H1 (cell line): ENCODE measurements at regions not wholly inside any gene's neighbourhood (a gene's known extent, or its start where the extent isn't known, plus 50 kb on each side); places are given as distances from the start of the nearest gene placed in this dataset.

Experiments
- CTCF ChIA-PET: fragments of 300-600 bp; sonication (Branson Sonifier 250); formaldehyde crosslinking; loops from one replicate; lab custom pipeline; 2021; ENCODE audit not compliant: partially characterized antibody; lab: Charles Lee
- POLR2A ChIA-PET: fragments of 300-600 bp; sonication (Branson Sonifier 250); formaldehyde crosslinking; loops from one replicate; lab custom pipeline; 2021; ENCODE audit warnings: inconsistent platforms; ENCODE audit not compliant: partially characterized antibody; lab: Charles Lee
- DNase-seq, 2 experiments: peaks; one replicate each; pipeline versions ENCODE4 v3.0.0 to v3.0.0-alpha.2; 2010 to 2022; ENCODE audit warnings: low spot score in 2 of 2, low read depth in 1 of 2, mixed read lengths in 1 of 2
- FAIRE-seq: peaks from 2 replicates; lab custom pipeline; 2011; peaks lifted over from hg19 to GRCh38; lab: Jason Lieb, UNC
- H2AFZ ChIP-seq: 2 replicates; pipeline ENCODE4 v1.8.1; 2012; ENCODE audit warnings: low read length, inconsistent platforms
- H2AK5ac ChIP-seq: 2 replicates; pipeline ENCODE4 v1.6.1; 2013; ENCODE audit warnings: low read depth, low read length
- H2BK120ac ChIP-seq: replicated peaks from 2 replicates; pipeline ENCODE3; 2013; ENCODE audit warnings: low read depth, low read length, inconsistent platforms
- H2BK12ac ChIP-seq: 2 replicates; pipeline ENCODE4 v1.6.1; 2013; ENCODE audit warnings: low read depth, low read length
- H2BK15ac ChIP-seq: 2 replicates; pipeline ENCODE4 v1.6.1; 2013; ENCODE audit warnings: low read length
- H2BK20ac ChIP-seq: 2 replicates; pipeline ENCODE4 v1.6.1; 2013; ENCODE audit warnings: low read length
- H2BK5ac ChIP-seq: 2 replicates; pipeline ENCODE4 v1.6.1; 2013; ENCODE audit warnings: low read depth, low read length
- H3K14ac ChIP-seq: 2 replicates; pipeline ENCODE4 v1.6.1; 2013; ENCODE audit warnings: inconsistent platforms; ENCODE audit not compliant: insufficient read length
- H3K18ac ChIP-seq: 2 replicates; pipeline ENCODE4 v1.6.1; 2013; ENCODE audit warnings: low read length; ENCODE audit errors: extremely low read depth
- H3K23ac ChIP-seq: 2 replicates; pipeline ENCODE4 v1.6.1; 2013; ENCODE audit warnings: inconsistent platforms; ENCODE audit not compliant: insufficient read length
- H3K23me2 ChIP-seq: 2 replicates; pipeline ENCODE4 v1.6.1; 2013; ENCODE audit warnings: low read depth, low read length
- H3K27ac ChIP-seq: 2 replicates; pipeline ENCODE4 v1.6.1; 2011; ENCODE audit warnings: low read depth, low read length, inconsistent platforms
- H3K27me3 ChIP-seq, 4 experiments: replicated peaks in 1 of 4; 1 replicate in 1 of 4; 2 replicates in 3 of 4; pipeline versions ENCODE4 v1.6.1 to v1.8.1; 2011 to 2013; ENCODE audit warnings: low read length in 3 of 4, mild to moderate bottlenecking in 3 of 4, inconsistent platforms in 2 of 4, mixed read lengths in 2 of 4, moderate library complexity in 1 of 4; ENCODE audit not compliant: control insufficient read depth in 3 of 4, insufficient read depth in 3 of 4; ENCODE audit errors: extremely low read depth in 1 of 4
- H3K36me3 ChIP-seq, 4 experiments: 2 replicates each; pipeline versions ENCODE4 v1.6.1 to v1.8.1; 2011 to 2013; ENCODE audit warnings: mild to moderate bottlenecking in 4 of 4, low read length in 3 of 4, moderate library complexity in 2 of 4, control low read depth in 1 of 4, inconsistent platforms in 1 of 4; ENCODE audit not compliant: insufficient read depth in 4 of 4, control insufficient read depth in 2 of 4
- H3K4ac ChIP-seq: replicated peaks from 2 replicates; pipeline ENCODE3; 2013; ENCODE audit warnings: low read length, low read depth, mixed read lengths, inconsistent platforms; ENCODE audit not compliant: insufficient read length
- H3K4me1 ChIP-seq, 4 experiments: replicated peaks in 1 of 4; 1 replicate in 1 of 4; 2 replicates in 3 of 4; pipeline versions ENCODE4 v1.6.1 to v1.8.1; 2011 to 2013; ENCODE audit warnings: low read length in 3 of 4, inconsistent platforms in 2 of 4, mixed read lengths in 1 of 4; ENCODE audit not compliant: insufficient read depth in 4 of 4, control insufficient read depth in 3 of 4
- H3K4me2 ChIP-seq, 2 experiments: 2 replicates each; pipeline versions ENCODE4 v1.6.1 to v1.8.1; 2011 to 2013; ENCODE audit warnings: low read depth in 2 of 2, low read length in 2 of 2, control low read depth in 1 of 2, inconsistent platforms in 1 of 2, mild to moderate bottlenecking in 1 of 2; ENCODE audit not compliant: insufficient read depth in 1 of 2
- H3K4me3 ChIP-seq, 4 experiments: fragments of 200-600, 300-600 bp in 1 of 4; sonication (generic), shearing (Covaris generic), sonication (Bioruptor Twin) in 1 of 4; 2 replicates each; pipeline versions ENCODE4 v1.5.1 to v1.8.1; 2011 to 2016; ENCODE audit warnings: low read length in 4 of 4, low read depth in 3 of 4, control low read depth in 2 of 4, inconsistent platforms in 2 of 4, mild to moderate bottlenecking in 2 of 4, mixed read lengths in 1 of 4, moderate library complexity in 1 of 4; ENCODE audit not compliant: insufficient read depth in 2 of 4; ENCODE audit errors: extremely low read depth in 1 of 4
- H3K56ac ChIP-seq: replicated peaks from 2 replicates; pipeline ENCODE3; 2013; ENCODE audit warnings: low read depth, mild to moderate bottlenecking, mixed read lengths, low read length, inconsistent platforms; ENCODE audit not compliant: insufficient read length
- H3K79me1 ChIP-seq: 2 replicates; pipeline ENCODE4 v1.6.1; 2013; ENCODE audit warnings: low read depth, low read length, control low read depth
- H3K79me2 ChIP-seq, 2 experiments: 2 replicates each; pipeline versions ENCODE4 v1.6.1 to v1.8.1; 2012 to 2013; ENCODE audit warnings: low read length in 2 of 2, mild to moderate bottlenecking in 2 of 2, inconsistent platforms in 1 of 2; ENCODE audit not compliant: insufficient read depth in 2 of 2, control insufficient read depth in 1 of 2
- H3K9ac ChIP-seq, 4 experiments: replicated peaks in 1 of 4; 1 replicate in 1 of 4; 2 replicates in 3 of 4; pipeline versions ENCODE4 v1.6.1 to v1.8.1; 2011 to 2013; ENCODE audit warnings: low read depth in 3 of 4, low read length in 3 of 4, control low read depth in 2 of 4, mild to moderate bottlenecking in 2 of 4, moderate library complexity in 2 of 4, inconsistent platforms in 1 of 4; ENCODE audit errors: extremely low read depth in 1 of 4
- H3K9me3 ChIP-seq, 2 experiments: 2 replicates each; pipeline versions ENCODE4 v1.6.1 to v1.8.1; 2012 to 2013; ENCODE audit warnings: mild to moderate bottlenecking in 2 of 2, moderate library complexity in 2 of 2, control low read depth in 1 of 2, inconsistent platforms in 1 of 2, low read depth in 1 of 2, low read length in 1 of 2, mixed read lengths in 1 of 2; ENCODE audit not compliant: insufficient read depth in 2 of 2
- H4K20me1 ChIP-seq, 2 experiments: replicated peaks in 1 of 2; 2 replicates each; pipeline versions ENCODE3 to v1.8.1; 2011 to 2013; ENCODE audit warnings: inconsistent platforms in 2 of 2, low read length in 2 of 2, mild to moderate bottlenecking in 1 of 2; ENCODE audit not compliant: insufficient read depth in 2 of 2, control insufficient read depth in 1 of 2
- H4K5ac ChIP-seq: 2 replicates; pipeline ENCODE4 v1.6.1; 2013; ENCODE audit warnings: low read length, low read depth, mixed read lengths, inconsistent platforms; ENCODE audit not compliant: insufficient read length
- H4K8ac ChIP-seq: 2 replicates; pipeline ENCODE4 v1.8.0; 2013; ENCODE audit warnings: mild to moderate bottlenecking, moderate library complexity, low read length, inconsistent platforms; ENCODE audit not compliant: insufficient read depth; ENCODE audit errors: extremely low read depth
- H4K91ac ChIP-seq: replicated peaks from 2 replicates; pipeline ENCODE3; 2013; ENCODE audit warnings: low read length, mixed read lengths, inconsistent platforms; ENCODE audit not compliant: insufficient read length
- BRCA1 ChIP-seq: IDR thresholded peaks from 2 replicates; pipeline ENCODE4 v1.6.1; 2012; ENCODE audit warnings: low read depth, low read length, improper control_type of control experiment
- CBX5 ChIP-seq: fragments of 300-800, 300-1000 bp; sonication (generic); IDR thresholded peaks from 2 replicates; pipeline ENCODE4 v1.7.1; 2016; ENCODE audit warnings: antibody characterized with exemption, low read length, low read depth
- CHD1 ChIP-seq: IDR thresholded peaks from 2 replicates; pipeline ENCODE4 v1.6.1; 2012; ENCODE audit warnings: low read depth, low read length, improper control_type of control experiment
- EP300 ChIP-seq, 2 experiments: IDR thresholded peaks; 1 replicate in 1 of 2; 2 replicates in 1 of 2; pipeline ENCODE4 v1.6.1; 2011 to 2012; ENCODE audit warnings: low read depth in 2 of 2, low read length in 2 of 2, mild to moderate bottlenecking in 2 of 2, borderline replicate concordance in 1 of 2, inconsistent platforms in 1 of 2, moderate library complexity in 1 of 2
- EZH2 ChIP-seq: fragments of 200-600 bp; sonication (generic); IDR thresholded peaks from 2 replicates; pipeline ENCODE4 v1.7.1; 2012; ENCODE audit warnings: low read depth, mild to moderate bottlenecking, moderate library complexity, low read length, inconsistent platforms; ENCODE audit not compliant: severe bottlenecking
- MAFK ChIP-seq: IDR thresholded peaks from 2 replicates; pipeline ENCODE4 v1.6.1; 2012; ENCODE audit warnings: low read depth, mild to moderate bottlenecking, improper control_type of control experiment, low read length
- NANOG ChIP-seq: IDR thresholded peaks from 2 replicates; pipeline ENCODE4 v1.6.1; 2011; ENCODE audit warnings: low read length, low read depth, mild to moderate bottlenecking, inconsistent platforms; ENCODE audit not compliant: insufficient read depth, poor library complexity, severe bottlenecking
- POLR2A ChIP-seq, 2 experiments: IDR thresholded peaks; 1 replicate in 1 of 2; 2 replicates in 1 of 2; pipeline ENCODE4 v1.6.1; 2011; ENCODE audit warnings: low read depth in 2 of 2, low read length in 2 of 2, mild to moderate bottlenecking in 2 of 2; ENCODE audit errors: control extremely low read depth in 1 of 2
- POLR2AphosphoS5 ChIP-seq: IDR thresholded peaks from 2 replicates; pipeline ENCODE4 v1.6.1; 2011; ENCODE audit warnings: low read depth, low read length
- SIN3A ChIP-seq, 2 experiments: IDR thresholded peaks in 1 of 2; conservative IDR thresholded peaks in 1 of 2; 2 replicates each; pipeline ENCODE4 v1.6.1; 2011 to 2012; ENCODE audit warnings: low read length in 2 of 2, improper control_type of control experiment in 1 of 2, low read depth in 1 of 2, mild to moderate bottlenecking in 1 of 2
- SIRT6 ChIP-seq: IDR thresholded peaks from one replicate; pipeline ENCODE4 v1.7.1; 2012; ENCODE audit warnings: low read length, inconsistent platforms
- SP2 ChIP-seq: IDR thresholded peaks from 2 replicates; pipeline ENCODE4 v1.6.1; 2012; ENCODE audit warnings: mild to moderate bottlenecking, low read length, inconsistent platforms
- SUZ12 ChIP-seq: fragments of 200-600 bp; sonication (generic); IDR thresholded peaks from 2 replicates; pipeline ENCODE4 v1.6.1; 2012; ENCODE audit warnings: mild to moderate bottlenecking, inconsistent platforms, low read length, moderate library complexity, mixed read lengths
- WGBS, 2 experiments: shearing (Covaris generic) in 1 of 2; methylation state at CpG; one replicate each; pipeline versions ENCODE4 v1.1.6 to v1.1.7; 2013 to 2015; ENCODE audit warnings: low lambda C conversion rate in 2 of 2, mixed read lengths in 2 of 2, inconsistent platforms in 1 of 2, low coverage in 1 of 2, missing lambda C conversion rate in 1 of 2; ENCODE audit not compliant: insufficient replicate concordance in 2 of 2, insufficient coverage in 1 of 2, insufficient read length in 1 of 2; ENCODE audit errors: extremely low coverage in 1 of 2, missing lambda C conversion rate in 1 of 2; 5-methylcytosine and 5-hydroxymethylcytosine counted together

GRCh38 chr13:50128428-50128931, 113.2 kb downstream of the KCNRG start:
- Histone ChIP-seq H3K36me3 (no peaks in the 10 kb centered on the region; a peak in 1 of 8 replicates), H3K4me1 (peaks cover 8 to 46% (median 26%) of the 10 kb centered on the region in 4 experiments), H3K4ac (no peak overlapping the region), H2BK15ac (no peak overlapping the region), H2BK20ac (no peak overlapping the region), H3K14ac (no peak overlapping the region), H3K9me3 (no peaks in the 10 kb centered on the region), H2BK5ac (no peak overlapping the region), H3K4me2 (peak overlapping the region; percentile 82 to 98), H4K5ac (no peak overlapping the region), H3K27me3 (peaks cover 60 to 83% (median 77%) of the 10 kb centered on the region in 4 experiments), H3K27ac (no peak overlapping the region), H3K56ac (no peak overlapping the region), H4K20me1 (peaks cover 6 to 8% of the 10 kb centered on the region in 2 experiments), H3K4me3 (peak overlapping the region in 2 of 4 experiments; percentile 10 to 85; a peak in 4 of 8 replicates), H3K23me2 (peaks cover 35% of the 10 kb centered on the region), H4K91ac (no peak overlapping the region), H3K18ac (no peak overlapping the region), H2BK12ac (no peak overlapping the region), H3K79me2 (no peaks in the 10 kb centered on the region), H3K79me1 (no peaks in the 10 kb centered on the region), H3K23ac (no peak overlapping the region), H2BK120ac (no peak overlapping the region), H2AFZ (no peak overlapping the region), H3K9ac (no peak overlapping the region), H2AK5ac (no peak overlapping the region), H4K8ac (no peak overlapping the region)
- no peak for FAIRE-seq
- CTCF ChIA-PET, result interaction anchor here (0.7 to 2.6 kb wide), 5 partner anchors 9 to 672 kb away, joined by 3 to 12 read pairs (median 4); no protein-coding TSS in a partner anchor
- POLR2A ChIA-PET, result interaction anchor here (1.5 to 6.9 kb wide), 2 partner anchors 49 to 130 kb away, joined by 5 to 52 read pairs; partner anchors contain the start of gene TRIM13
- 4% methylated on average over 18 of the region's 18 CpGs; no CpG with 5 or more reads in 1 of the 2 experiments for WGBS, 2 experiments
- no peak for DNase-seq
- TF ChIP-seq EZH2 (peak; percentile 60), CHD1 (no peak), POLR2AphosphoS5 (no peak), MAFK (no peak), SIRT6 (no peak), SUZ12 (peak; percentile 20), SP2 (no peak), BRCA1 (no peak), CBX5 (no peak), EP300 (IDR thresholded peaks at IDR 0.05; ENCODE audit: borderline replicate concordance in 1 of 2, low read depth in 2 of 2, low read length in 2 of 2) (no peak), SIN3A (conservative IDR thresholded peaks at IDR 0.05 in 1 of 2, IDR thresholded peaks at IDR 0.05 in 1 of 2; ENCODE audit: low read depth in 1 of 2, low read length in 2 of 2) (no peak), POLR2A (IDR thresholded peaks at IDR 0.05; ENCODE audit: control extremely low read depth in 1 of 2, low read depth in 2 of 2, low read length in 2 of 2) (no peak), NANOG (peak; percentile 16)
